Keratinocyte (primary cell): ENCODE measurements at regions not wholly inside any gene's neighbourhood (a gene's known extent, or its start where the extent isn't known, plus 50 kb on each side); places are given as distances from the start of the nearest gene placed in this dataset.

Experiments used
- CTCF ChIP-seq, 3 experiments: IDR thresholded peaks in 1 of 3; conservative IDR thresholded peaks in 1 of 3; optimal IDR thresholded peaks in 1 of 3; 2 replicates in 2 of 3; 3 replicates in 1 of 3; pipeline versions ENCODE3 to v1.5.1; 2011; ENCODE audit warnings: low read length in 3 of 3, mild to moderate bottlenecking in 3 of 3, moderate library complexity in 2 of 3, control low read depth in 1 of 3, inconsistent platforms in 1 of 3; ENCODE audit not compliant: insufficient read depth in 2 of 3; ENCODE audit errors: extremely low read depth in 1 of 3
- EZH2 ChIP-seq: IDR thresholded peaks from one replicate; pipeline ENCODE4 v1.6.1; 2012; ENCODE audit warnings: inconsistent platforms, mild to moderate bottlenecking, low read length, moderate library complexity

- no peak for TF ChIP-seq CTCF (optimal IDR thresholded peaks at IDR 0.05 in 1 of 3, IDR thresholded peaks at IDR 0.05 in 1 of 3, conservative IDR thresholded peaks at IDR 0.05 in 1 of 3; ENCODE audit: extremely low read depth in 1 of 3, insufficient read depth in 2 of 3, low read length in 3 of 3)
- TF ChIP-seq EZH2 = no peak
These were observed 270.2 kb upstream of the THBS1 start for GRCh38 chr15:39310633-39311032.
